NT2/D1 (cell line): ENCODE measurements at regions not wholly inside any gene's neighbourhood (a gene's known extent, or its start where the extent isn't known, plus 50 kb on each side); places are given as distances from the start of the nearest gene placed in this dataset.

ENCODE experiments used
- SUZ12 ChIP-seq: IDR thresholded peaks from 2 replicates; pipeline ENCODE4 v1.6.1; 2011; ENCODE audit not compliant: insufficient read length, insufficient read depth; ENCODE audit errors: extremely low read depth
- YY1 ChIP-seq: IDR thresholded peaks from 2 replicates; pipeline ENCODE4 v1.6.1; 2011; ENCODE audit not compliant: insufficient read length, insufficient read depth
- ZNF274 ChIP-seq: IDR thresholded peaks from 2 replicates; pipeline ENCODE4 v1.6.1; 2011; ENCODE audit warnings: mild to moderate bottlenecking, low read depth, low read length

DNA sequence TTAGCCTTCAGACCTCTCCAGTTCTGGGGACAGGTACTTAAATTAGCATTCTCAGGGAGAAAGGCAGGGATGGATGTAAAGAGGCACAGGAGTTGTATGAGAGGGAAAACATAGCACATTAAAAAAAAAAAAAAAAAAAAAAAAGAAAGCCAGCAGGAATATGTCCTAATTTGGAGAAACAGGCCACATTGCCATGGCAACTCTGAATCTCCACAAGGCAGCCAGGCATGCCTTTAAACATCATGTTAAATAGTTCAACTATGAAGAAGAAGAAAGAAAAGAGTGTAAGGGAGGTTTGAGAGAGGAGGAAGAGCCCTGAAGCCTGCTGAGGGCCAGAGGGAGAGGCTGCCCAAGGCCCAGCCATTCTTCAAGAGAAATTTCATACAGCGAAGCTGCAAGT, 145.8 kb downstream of the GRIN2B start:
- TF ChIP-seq SUZ12 (no peak), ZNF274 (no peak), YY1 (no peak)
